Fibroblast of peridontal ligament (primary cell): ENCODE measurements at regions not wholly inside any gene's neighbourhood (a gene's known extent, or its start where the extent isn't known, plus 50 kb on each side); places are given as distances from the start of the nearest gene placed in this dataset.

ENCODE experiments used
- DNase-seq: peaks from one replicate; pipeline ENCODE4 v3.0.0-alpha.2; 2010; ENCODE audit errors: extremely low read depth

- no peak for DNase-seq
Observed at GRCh38 chr2:106978647-106979046, 92.7 kb upstream of the ST6GAL2 start.

GRCh38 chr2:106981491-106981890, 95.5 kb upstream of the ST6GAL2 start:
- no peak for DNase-seq

- no peak for DNase-seq
Observed at GRCh38 chr2:106982350-106982749, 96.4 kb upstream of the ST6GAL2 start.

GRCh38 chr2:106983305-106983704, 97.3 kb upstream of the ST6GAL2 start:
- no peak for DNase-seq

- DNase-seq = no peak
Observed at GRCh38 chr2:106988361-106988760, 102.4 kb upstream of the ST6GAL2 start.

- DNase-seq = peak; percentile 49
Observed at GRCh38 chr2:106990297-106990696, 104.3 kb upstream of the ST6GAL2 start.

- DNase-seq = peak; percentile 13
Observed at GRCh38 chr2:106991866-106992265, 105.9 kb upstream of the ST6GAL2 start.

GRCh38 chr2:106995556-106995955, 109.6 kb upstream of the ST6GAL2 start:
- no peak for DNase-seq

GRCh38 chr2:106996171-106996769, 110.3 kb upstream of the ST6GAL2 start:
- DNase-seq = no peak

- no peak for DNase-seq
Observed at GRCh38 chr2:106997204-106997603, 111.2 kb upstream of the ST6GAL2 start.

GRCh38 chr2:107001062-107001461, 115.1 kb upstream of the ST6GAL2 start:
- DNase-seq = peak; percentile 36

- DNase-seq = no peak
Observed at GRCh38 chr2:107001551-107001950, 115.6 kb upstream of the ST6GAL2 start.

GRCh38 chr2:107001964-107002696, 116.2 kb upstream of the ST6GAL2 start:
- DNase-seq = peak; percentile 18

GRCh38 chr2:107002735-107003134, 116.8 kb upstream of the ST6GAL2 start:
- no peak for DNase-seq

GRCh38 chr2:107005853-107006252, 119.9 kb upstream of the ST6GAL2 start:
- no peak for DNase-seq

GRCh38 chr2:107006836-107007235, 120.9 kb upstream of the ST6GAL2 start:
- DNase-seq = no peak

GRCh38 chr2:107007927-107008326, 122.0 kb upstream of the ST6GAL2 start:
- DNase-seq = no peak

- no peak for DNase-seq
Observed at GRCh38 chr2:107008843-107009242, 122.9 kb upstream of the ST6GAL2 start.

- DNase-seq = no peak
Observed at GRCh38 chr2:107009275-107009674, 123.3 kb upstream of the ST6GAL2 start.

- no peak for DNase-seq
Observed at GRCh38 chr2:107012714-107013306, 126.8 kb upstream of the ST6GAL2 start.

- no peak for DNase-seq
Observed at GRCh38 chr2:107013884-107014283, 127.9 kb upstream of the ST6GAL2 start.

GRCh38 chr2:107018366-107018765, 132.4 kb upstream of the ST6GAL2 start:
- no peak for DNase-seq

- no peak for DNase-seq
Observed at GRCh38 chr2:107020392-107020791, 134.4 kb upstream of the ST6GAL2 start.
